H1 (cell line): ENCODE measurements at regions not wholly inside any gene's neighbourhood (a gene's known extent, or its start where the extent isn't known, plus 50 kb on each side); places are given as distances from the start of the nearest gene placed in this dataset.

ENCODE experiments used
- CTCF ChIA-PET: fragments of 300-600 bp; sonication (Branson Sonifier 250); formaldehyde crosslinking; loops from one replicate; lab custom pipeline; 2021; ENCODE audit not compliant: partially characterized antibody; lab: Charles Lee
- POLR2A ChIA-PET: fragments of 300-600 bp; sonication (Branson Sonifier 250); formaldehyde crosslinking; loops from one replicate; lab custom pipeline; 2021; ENCODE audit warnings: inconsistent platforms; ENCODE audit not compliant: partially characterized antibody; lab: Charles Lee
- DNase-seq, 2 experiments: peaks; one replicate each; pipeline versions ENCODE4 v3.0.0 to v3.0.0-alpha.2; 2010 to 2022; ENCODE audit warnings: low spot score in 2 of 2, low read depth in 1 of 2, mixed read lengths in 1 of 2
- FAIRE-seq: peaks from 2 replicates; lab custom pipeline; 2011; peaks lifted over from hg19 to GRCh38; lab: Jason Lieb, UNC
- H2AFZ ChIP-seq: 2 replicates; pipeline ENCODE4 v1.8.1; 2012; ENCODE audit warnings: low read length, inconsistent platforms
- H2AK5ac ChIP-seq: 2 replicates; pipeline ENCODE4 v1.6.1; 2013; ENCODE audit warnings: low read depth, low read length
- H2BK120ac ChIP-seq: replicated peaks from 2 replicates; pipeline ENCODE3; 2013; ENCODE audit warnings: low read depth, low read length, inconsistent platforms
- H2BK12ac ChIP-seq: 2 replicates; pipeline ENCODE4 v1.6.1; 2013; ENCODE audit warnings: low read depth, low read length
- H2BK15ac ChIP-seq: 2 replicates; pipeline ENCODE4 v1.6.1; 2013; ENCODE audit warnings: low read length
- H2BK20ac ChIP-seq: 2 replicates; pipeline ENCODE4 v1.6.1; 2013; ENCODE audit warnings: low read length
- H2BK5ac ChIP-seq: 2 replicates; pipeline ENCODE4 v1.6.1; 2013; ENCODE audit warnings: low read depth, low read length
- H3K14ac ChIP-seq: 2 replicates; pipeline ENCODE4 v1.6.1; 2013; ENCODE audit warnings: inconsistent platforms; ENCODE audit not compliant: insufficient read length
- H3K18ac ChIP-seq: 2 replicates; pipeline ENCODE4 v1.6.1; 2013; ENCODE audit warnings: low read length; ENCODE audit errors: extremely low read depth
- H3K23ac ChIP-seq: 2 replicates; pipeline ENCODE4 v1.6.1; 2013; ENCODE audit warnings: inconsistent platforms; ENCODE audit not compliant: insufficient read length
- H3K23me2 ChIP-seq: 2 replicates; pipeline ENCODE4 v1.6.1; 2013; ENCODE audit warnings: low read depth, low read length
- H3K27ac ChIP-seq: 2 replicates; pipeline ENCODE4 v1.6.1; 2011; ENCODE audit warnings: low read depth, low read length, inconsistent platforms
- H3K27me3 ChIP-seq, 4 experiments: replicated peaks in 1 of 4; 1 replicate in 1 of 4; 2 replicates in 3 of 4; pipeline versions ENCODE4 v1.6.1 to v1.8.1; 2011 to 2013; ENCODE audit warnings: low read length in 3 of 4, mild to moderate bottlenecking in 3 of 4, inconsistent platforms in 2 of 4, mixed read lengths in 2 of 4, moderate library complexity in 1 of 4; ENCODE audit not compliant: control insufficient read depth in 3 of 4, insufficient read depth in 3 of 4; ENCODE audit errors: extremely low read depth in 1 of 4
- H3K36me3 ChIP-seq, 4 experiments: 2 replicates each; pipeline versions ENCODE4 v1.6.1 to v1.8.1; 2011 to 2013; ENCODE audit warnings: mild to moderate bottlenecking in 4 of 4, low read length in 3 of 4, moderate library complexity in 2 of 4, control low read depth in 1 of 4, inconsistent platforms in 1 of 4; ENCODE audit not compliant: insufficient read depth in 4 of 4, control insufficient read depth in 2 of 4
- H3K4ac ChIP-seq: replicated peaks from 2 replicates; pipeline ENCODE3; 2013; ENCODE audit warnings: low read length, low read depth, mixed read lengths, inconsistent platforms; ENCODE audit not compliant: insufficient read length
- H3K4me1 ChIP-seq, 4 experiments: replicated peaks in 1 of 4; 1 replicate in 1 of 4; 2 replicates in 3 of 4; pipeline versions ENCODE4 v1.6.1 to v1.8.1; 2011 to 2013; ENCODE audit warnings: low read length in 3 of 4, inconsistent platforms in 2 of 4, mixed read lengths in 1 of 4; ENCODE audit not compliant: insufficient read depth in 4 of 4, control insufficient read depth in 3 of 4
- H3K4me2 ChIP-seq, 2 experiments: 2 replicates each; pipeline versions ENCODE4 v1.6.1 to v1.8.1; 2011 to 2013; ENCODE audit warnings: low read depth in 2 of 2, low read length in 2 of 2, control low read depth in 1 of 2, inconsistent platforms in 1 of 2, mild to moderate bottlenecking in 1 of 2; ENCODE audit not compliant: insufficient read depth in 1 of 2
- H3K4me3 ChIP-seq, 4 experiments: fragments of 200-600, 300-600 bp in 1 of 4; sonication (generic), shearing (Covaris generic), sonication (Bioruptor Twin) in 1 of 4; 2 replicates each; pipeline versions ENCODE4 v1.5.1 to v1.8.1; 2011 to 2016; ENCODE audit warnings: low read length in 4 of 4, low read depth in 3 of 4, control low read depth in 2 of 4, inconsistent platforms in 2 of 4, mild to moderate bottlenecking in 2 of 4, mixed read lengths in 1 of 4, moderate library complexity in 1 of 4; ENCODE audit not compliant: insufficient read depth in 2 of 4; ENCODE audit errors: extremely low read depth in 1 of 4
- H3K56ac ChIP-seq: replicated peaks from 2 replicates; pipeline ENCODE3; 2013; ENCODE audit warnings: low read depth, mild to moderate bottlenecking, mixed read lengths, low read length, inconsistent platforms; ENCODE audit not compliant: insufficient read length
- H3K79me1 ChIP-seq: 2 replicates; pipeline ENCODE4 v1.6.1; 2013; ENCODE audit warnings: low read depth, low read length, control low read depth
- H3K79me2 ChIP-seq, 2 experiments: 2 replicates each; pipeline versions ENCODE4 v1.6.1 to v1.8.1; 2012 to 2013; ENCODE audit warnings: low read length in 2 of 2, mild to moderate bottlenecking in 2 of 2, inconsistent platforms in 1 of 2; ENCODE audit not compliant: insufficient read depth in 2 of 2, control insufficient read depth in 1 of 2
- H3K9ac ChIP-seq, 4 experiments: replicated peaks in 1 of 4; 1 replicate in 1 of 4; 2 replicates in 3 of 4; pipeline versions ENCODE4 v1.6.1 to v1.8.1; 2011 to 2013; ENCODE audit warnings: low read depth in 3 of 4, low read length in 3 of 4, control low read depth in 2 of 4, mild to moderate bottlenecking in 2 of 4, moderate library complexity in 2 of 4, inconsistent platforms in 1 of 4; ENCODE audit errors: extremely low read depth in 1 of 4
- H3K9me3 ChIP-seq, 2 experiments: 2 replicates each; pipeline versions ENCODE4 v1.6.1 to v1.8.1; 2012 to 2013; ENCODE audit warnings: mild to moderate bottlenecking in 2 of 2, moderate library complexity in 2 of 2, control low read depth in 1 of 2, inconsistent platforms in 1 of 2, low read depth in 1 of 2, low read length in 1 of 2, mixed read lengths in 1 of 2; ENCODE audit not compliant: insufficient read depth in 2 of 2
- H4K20me1 ChIP-seq, 2 experiments: replicated peaks in 1 of 2; 2 replicates each; pipeline versions ENCODE3 to v1.8.1; 2011 to 2013; ENCODE audit warnings: inconsistent platforms in 2 of 2, low read length in 2 of 2, mild to moderate bottlenecking in 1 of 2; ENCODE audit not compliant: insufficient read depth in 2 of 2, control insufficient read depth in 1 of 2
- H4K5ac ChIP-seq: 2 replicates; pipeline ENCODE4 v1.6.1; 2013; ENCODE audit warnings: low read length, low read depth, mixed read lengths, inconsistent platforms; ENCODE audit not compliant: insufficient read length
- H4K8ac ChIP-seq: 2 replicates; pipeline ENCODE4 v1.8.0; 2013; ENCODE audit warnings: mild to moderate bottlenecking, moderate library complexity, low read length, inconsistent platforms; ENCODE audit not compliant: insufficient read depth; ENCODE audit errors: extremely low read depth
- H4K91ac ChIP-seq: replicated peaks from 2 replicates; pipeline ENCODE3; 2013; ENCODE audit warnings: low read length, mixed read lengths, inconsistent platforms; ENCODE audit not compliant: insufficient read length
- ATF2 ChIP-seq: IDR thresholded peaks from 2 replicates; pipeline ENCODE4 v1.6.1; 2012; ENCODE audit warnings: low read length, inconsistent platforms
- CHD2 ChIP-seq: IDR thresholded peaks from 2 replicates; pipeline ENCODE4 v1.6.1; 2012; ENCODE audit warnings: low read length, improper control_type of control experiment
- EGR1 ChIP-seq: IDR thresholded peaks from 2 replicates; pipeline ENCODE4 v1.6.1; 2011; ENCODE audit warnings: low read depth, low read length, borderline replicate concordance
- HDAC2 ChIP-seq, 2 experiments: fragments of 300-600 bp in 1 of 2; sonication (generic) in 1 of 2; IDR thresholded peaks; 2 replicates each; pipeline ENCODE4 v1.6.1; 2011 to 2012; ENCODE audit warnings: low read depth in 2 of 2, low read length in 2 of 2, mild to moderate bottlenecking in 2 of 2, moderate library complexity in 2 of 2, borderline replicate concordance in 1 of 2, inconsistent platforms in 1 of 2
- SIRT6 ChIP-seq: IDR thresholded peaks from one replicate; pipeline ENCODE4 v1.7.1; 2012; ENCODE audit warnings: low read length, inconsistent platforms
- SP1 ChIP-seq: IDR thresholded peaks from 2 replicates; pipeline ENCODE4 v1.6.1; 2011; ENCODE audit warnings: low read depth, low read length
- SP2 ChIP-seq: IDR thresholded peaks from 2 replicates; pipeline ENCODE4 v1.6.1; 2012; ENCODE audit warnings: mild to moderate bottlenecking, low read length, inconsistent platforms
- SUZ12 ChIP-seq: fragments of 200-600 bp; sonication (generic); IDR thresholded peaks from 2 replicates; pipeline ENCODE4 v1.6.1; 2012; ENCODE audit warnings: mild to moderate bottlenecking, inconsistent platforms, low read length, moderate library complexity, mixed read lengths
- USF2 ChIP-seq: IDR thresholded peaks from 2 replicates; pipeline ENCODE4 v1.6.1; 2011; ENCODE audit warnings: low read length, improper control_type of control experiment
- YY1 ChIP-seq: IDR thresholded peaks from 2 replicates; pipeline ENCODE4 v1.6.1; 2011; ENCODE audit warnings: low read depth, mild to moderate bottlenecking, low read length
- WGBS, 2 experiments: shearing (Covaris generic) in 1 of 2; methylation state at CpG; one replicate each; pipeline versions ENCODE4 v1.1.6 to v1.1.7; 2013 to 2015; ENCODE audit warnings: low lambda C conversion rate in 2 of 2, mixed read lengths in 2 of 2, inconsistent platforms in 1 of 2, low coverage in 1 of 2, missing lambda C conversion rate in 1 of 2; ENCODE audit not compliant: insufficient replicate concordance in 2 of 2, insufficient coverage in 1 of 2, insufficient read length in 1 of 2; ENCODE audit errors: extremely low coverage in 1 of 2, missing lambda C conversion rate in 1 of 2; 5-methylcytosine and 5-hydroxymethylcytosine counted together

GRCh38 chr2:147623328-147623727 is 221.5 kb upstream of the ACVR2A start:
- Histone ChIP-seq H3K9me3 (no peaks in the 10 kb centered on the region), H3K4me3 (no peak overlapping the region), H2BK15ac (no peak overlapping the region), H3K4me1 (no peaks in the 10 kb centered on the region), H2AK5ac (no peak overlapping the region), H2BK5ac (no peak overlapping the region), H2AFZ (no peak overlapping the region), H2BK120ac (no peak overlapping the region), H4K20me1 (no peaks in the 10 kb centered on the region), H4K8ac (no peak overlapping the region), H3K23me2 (no peaks in the 10 kb centered on the region), H3K56ac (no peak overlapping the region), H4K5ac (no peak overlapping the region), H4K91ac (no peak overlapping the region), H3K4me2 (no peak overlapping the region), H2BK12ac (no peak overlapping the region), H3K79me2 (no peaks in the 10 kb centered on the region), H3K23ac (no peak overlapping the region), H3K79me1 (no peaks in the 10 kb centered on the region), H3K36me3 (no peaks in the 10 kb centered on the region), H3K9ac (no peak overlapping the region), H2BK20ac (no peak overlapping the region), H3K27me3 (no peaks in the 10 kb centered on the region), H3K4ac (no peak overlapping the region), H3K27ac (no peak overlapping the region), H3K18ac (no peak overlapping the region), H3K14ac (no peak overlapping the region)
- no peak for FAIRE-seq
- POLR2A ChIA-PET = no interaction called here
- no peak for DNase-seq
- 93% methylated on average over 1 of the region's 1 CpG; no CpG with 5 or more reads in 1 of the 2 experiments for WGBS, 2 experiments
- no peak for TF ChIP-seq SP1
- TF ChIP-seq HDAC2 (IDR thresholded peaks at IDR 0.05; ENCODE audit: borderline replicate concordance in 1 of 2, low read depth in 2 of 2, low read length in 2 of 2) = no peak
- no peak for TF ChIP-seq EGR1
- TF ChIP-seq USF2 = no peak
- no peak for TF ChIP-seq SP2
- TF ChIP-seq ATF2 = no peak
- TF ChIP-seq SIRT6 = no peak
- no peak for TF ChIP-seq YY1
- TF ChIP-seq CHD2 = no peak
- TF ChIP-seq SUZ12 = no peak
- CTCF ChIA-PET = interaction anchor here (0.6 kb wide), 1 partner anchor 59 kb away, joined by 4 read pairs; no protein-coding TSS in a partner anchor
